BJ (cell line): ENCODE measurements at regions not wholly inside any gene's neighbourhood (a gene's known extent, or its start where the extent isn't known, plus 50 kb on each side); places are given as distances from the start of the nearest gene placed in this dataset.

Source experiments
- CTCF ChIA-PET: fragments of 350-600 bp; formaldehyde crosslinking; extraction: SDS; loops from one replicate; lab custom pipeline; 2021; ENCODE audit warnings: antibody characterized with exemption, inconsistent platforms; lab: Yijun Ruan, JAX
- POLR2A ChIA-PET: fragments of 300-600 bp; sonication (Branson Sonifier 250); formaldehyde crosslinking; extraction: SDS; loops from one replicate; lab custom pipeline; 2021; ENCODE audit warnings: antibody characterized with exemption; lab: Charles Lee
- DNase-seq: peaks from one replicate; pipeline ENCODE4 v3.0.0-alpha.2; 2011; ENCODE audit warnings: low read depth
- H3K27me3 ChIP-seq: 2 replicates; pipeline ENCODE4 v1.6.0; 2011; ENCODE audit warnings: low read length; ENCODE audit not compliant: control insufficient read depth, insufficient read depth
- H3K36me3 ChIP-seq: 2 replicates; pipeline ENCODE4 v1.5.1; 2011; ENCODE audit warnings: low read length; ENCODE audit not compliant: control insufficient read depth, insufficient read depth
- H3K4me3 ChIP-seq: 2 replicates; pipeline ENCODE4 v1.5.1; 2011; ENCODE audit warnings: low read depth, mild to moderate bottlenecking, control low read depth, low read length
- CTCF ChIP-seq: IDR thresholded peaks from 2 replicates; pipeline ENCODE4 v1.5.1; 2011; ENCODE audit warnings: low read depth, mild to moderate bottlenecking, control low read depth, inconsistent platforms, low read length, moderate library complexity; ENCODE audit not compliant: insufficient read depth

DNA sequence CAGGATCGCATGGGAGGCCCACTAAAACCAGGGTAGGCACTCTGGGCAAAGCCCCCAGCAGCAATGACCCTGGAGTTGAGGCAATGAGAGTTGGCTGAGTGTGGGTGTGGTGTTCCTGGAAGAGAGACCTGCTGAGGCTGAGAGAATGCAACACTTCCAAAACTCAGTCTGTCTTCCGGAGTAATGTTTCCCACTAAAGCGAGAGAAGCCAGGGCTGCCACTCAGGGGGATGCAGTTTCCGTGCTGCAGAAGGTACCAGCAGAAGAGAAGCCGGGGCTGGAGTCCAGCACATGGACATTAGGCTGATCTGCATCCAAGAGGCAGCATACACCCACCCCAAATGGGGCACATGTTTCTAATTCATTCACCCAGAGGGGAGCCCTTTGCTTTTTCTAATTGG, 127.2 kb upstream of the ARHGAP28 start:
- no peaks in the 10 kb centered on the region for H3K36me3 ChIP-seq
- no peak overlapping the region for H3K4me3 ChIP-seq
- ChIA-PET CTCF (no interaction called here), POLR2A (no interaction called here)
- DNase-seq = no peak
- no peak for TF ChIP-seq CTCF
- peaks cover 2% of the 10 kb centered on the region; the same call in 1 of the 2 replicates for H3K27me3 ChIP-seq

DNA sequence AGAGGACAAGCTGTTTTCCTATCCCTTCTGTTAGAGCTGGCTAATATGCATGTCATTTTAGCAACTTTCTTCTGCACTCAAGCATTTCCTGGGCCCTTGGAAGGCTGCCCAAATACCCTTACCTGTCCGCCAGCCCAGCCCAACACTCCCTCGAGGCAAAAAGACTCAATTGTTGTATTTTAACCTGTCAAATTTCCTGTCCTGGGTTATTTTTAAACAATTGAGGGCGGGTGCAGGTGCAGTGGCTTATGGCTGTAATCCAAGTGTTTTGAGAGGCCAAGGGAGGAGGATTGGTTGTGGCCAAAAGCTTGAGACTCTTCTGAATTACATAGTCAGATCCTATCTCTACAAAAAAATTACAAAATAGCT, 125.0 kb upstream of the ARHGAP28 start:
- CTCF ChIA-PET = interaction anchor here (1.0 kb wide), 1 partner anchor 279 kb away, joined by 3 read pairs; no protein-coding TSS in a partner anchor
- no peaks in the 10 kb centered on the region for H3K36me3 ChIP-seq
- H3K27me3 ChIP-seq = no peaks in the 10 kb centered on the region
- TF ChIP-seq CTCF = no peak
- DNase-seq = no peak
- no peak overlapping the region for H3K4me3 ChIP-seq
- POLR2A ChIA-PET = no interaction called here

DNA sequence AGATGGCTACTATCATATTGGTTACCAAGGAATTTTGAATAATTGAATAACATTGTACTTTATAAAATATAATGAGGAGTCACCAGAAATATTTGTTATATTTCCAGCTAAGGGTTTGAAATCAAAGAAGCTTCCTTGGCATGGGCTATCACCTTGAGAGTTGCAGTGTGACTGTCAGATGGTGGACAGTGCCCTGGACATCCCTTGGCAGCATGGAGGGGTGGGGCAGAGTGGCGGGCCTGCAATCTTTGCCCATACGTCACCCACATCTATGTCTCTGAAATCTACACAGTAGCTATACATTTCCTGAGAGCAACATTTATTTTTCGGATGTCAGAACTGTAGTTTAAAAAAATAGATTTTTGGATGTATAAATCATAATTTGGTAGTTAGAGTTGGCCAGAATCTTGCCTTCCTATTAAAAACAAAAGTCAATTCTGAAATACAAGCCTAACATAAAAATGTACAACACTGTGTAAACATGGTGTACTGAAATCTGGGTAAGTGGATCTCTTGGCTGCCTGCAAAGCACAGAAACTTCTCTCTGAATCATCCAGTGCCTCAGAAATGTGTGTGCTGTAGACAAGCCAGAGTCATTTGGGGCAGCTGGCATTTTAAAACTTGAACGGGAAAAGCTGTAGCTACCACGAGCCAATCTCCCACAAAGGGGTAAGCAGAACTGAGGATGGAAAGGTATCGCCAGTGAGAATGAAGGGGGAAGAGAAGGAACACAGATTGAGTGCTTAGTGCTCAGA, 124.2 kb upstream of the ARHGAP28 start:
- no peak for TF ChIP-seq CTCF
- CTCF ChIA-PET = interaction anchor here (1.0 kb wide), 1 partner anchor 279 kb away, joined by 3 read pairs; no protein-coding TSS in a partner anchor
- no peak for DNase-seq
- POLR2A ChIA-PET = no interaction called here
- H3K36me3 ChIP-seq = no peaks in the 10 kb centered on the region
- no peak overlapping the region for H3K4me3 ChIP-seq
- H3K27me3 ChIP-seq = no peaks in the 10 kb centered on the region

- TF ChIP-seq CTCF = no peak
- POLR2A ChIA-PET = no interaction called here
- no peak for DNase-seq
- Histone ChIP-seq H3K4me3 (no peak overlapping the region), H3K27me3 (no peaks in the 10 kb centered on the region), H3K36me3 (no peaks in the 10 kb centered on the region)
- CTCF ChIA-PET = interaction anchor here (0.6 to 1.4 kb wide), 3 partner anchors 9 to 279 kb away, joined by 3 read pairs; no protein-coding TSS in a partner anchor
Measured at GRCh38 chr18:6606411-6607085, 123.0 kb upstream of the ARHGAP28 start.

GRCh38 chr18:6607343-6607742, 122.2 kb upstream of the ARHGAP28 start:
- H3K4me3 ChIP-seq = no peak overlapping the region
- H3K36me3 ChIP-seq = no peaks in the 10 kb centered on the region
- ChIA-PET POLR2A (no interaction called here), CTCF (interaction anchor here (0.6 to 1.4 kb wide), 4 partner anchors 8 to 124 kb away, joined by 3 to 4 read pairs (median 3); no protein-coding TSS in a partner anchor)
- no peaks in the 10 kb centered on the region for H3K27me3 ChIP-seq
- no peak for DNase-seq
- no peak for TF ChIP-seq CTCF
